RWPE2 (cell line): ENCODE measurements at regions not wholly inside any gene's neighbourhood (a gene's known extent, or its start where the extent isn't known, plus 50 kb on each side); places are given as distances from the start of the nearest gene placed in this dataset.
A peak's percentile ranks its signal among the peaks of the same experiment; 100 is the strongest.

Experiments used
- ATAC-seq: fragments of 200-7000 bp; cut with Tn5 transposase; 3 replicates; pipeline ENCODE4 v1.9.1; 2021; ENCODE audit warnings: low read depth
- DNase-seq: peaks from one replicate; pipeline ENCODE4 v3.0.0-alpha.2; 2020; ENCODE audit warnings: low spot score
- H3K27ac ChIP-seq: fragments of 450-650 bp; 2 replicates; pipeline ENCODE4 v1.5.1; 2017; ENCODE audit warnings: mild to moderate bottlenecking; ENCODE audit not compliant: poor library complexity, severe bottlenecking
- H3K27me3 ChIP-seq: fragments of 250-450 bp; sonication (Bioruptor Pico); 2 replicates; pipeline ENCODE4 v1.5.1; 2021; ENCODE audit warnings: mild to moderate bottlenecking, moderate library complexity; ENCODE audit not compliant: insufficient read depth, poor library complexity, severe bottlenecking
- H3K36me3 ChIP-seq: fragments of 250-450 bp; sonication (Bioruptor Pico); 2 replicates; pipeline ENCODE4 v1.5.1; 2020; ENCODE audit warnings: low read depth, mild to moderate bottlenecking, moderate library complexity
- H3K4me1 ChIP-seq: fragments of 250-450 bp; sonication (Bioruptor Pico); 2 replicates; pipeline ENCODE4 v1.5.1; 2021; ENCODE audit warnings: mild to moderate bottlenecking, moderate library complexity; ENCODE audit not compliant: insufficient read depth, poor library complexity, severe bottlenecking
- H3K4me3 ChIP-seq: fragments of 250-450 bp; sonication (Bioruptor Pico); 2 replicates; pipeline ENCODE4 v1.5.1; 2021; ENCODE audit warnings: mild to moderate bottlenecking, moderate library complexity; ENCODE audit not compliant: severe bottlenecking
- H3K9me3 ChIP-seq: fragments of 250-450 bp; sonication (Bioruptor Pico); 2 replicates; pipeline ENCODE4 v1.5.1; 2021; ENCODE audit warnings: mild to moderate bottlenecking, moderate library complexity; ENCODE audit not compliant: severe bottlenecking
- CTCF ChIP-seq: fragments of 450-650 bp; IDR thresholded peaks from one replicate; pipeline ENCODE4 v1.5.1; 2017; ENCODE audit warnings: mild to moderate bottlenecking, moderate library complexity; ENCODE audit not compliant: poor library complexity, severe bottlenecking

DNA sequence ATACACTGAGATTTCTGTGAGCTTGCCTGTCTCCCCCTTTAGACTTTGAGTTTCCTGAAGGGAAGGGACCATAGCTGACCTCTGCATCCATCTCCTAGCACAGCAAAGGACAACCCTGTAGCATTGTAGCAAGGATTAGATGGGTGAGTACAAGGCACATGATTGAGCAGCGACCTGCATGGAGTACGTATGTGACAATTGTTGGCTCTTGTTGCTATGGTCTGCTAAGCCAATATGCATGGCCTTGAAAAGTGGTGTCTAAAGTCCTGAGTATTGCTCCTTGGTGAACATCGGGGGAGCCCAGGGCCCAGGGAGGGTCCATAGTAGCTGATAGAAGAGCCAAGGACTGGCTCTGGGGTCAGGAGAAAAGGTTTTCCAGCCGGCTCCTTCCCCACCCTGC is 365.0 kb upstream of the CHD6 start:
- no peaks in the 10 kb centered on the region for H3K9me3 ChIP-seq
- H3K27me3 ChIP-seq, result no peaks in the 10 kb centered on the region
- ATAC-seq (no peak), DNase-seq (no peak)
- no peak overlapping the region for H3K4me3 ChIP-seq
- no peaks in the 10 kb centered on the region for H3K36me3 ChIP-seq
- H3K27ac ChIP-seq, result no peak overlapping the region
- no peaks in the 10 kb centered on the region for H3K4me1 ChIP-seq
- TF ChIP-seq CTCF, result no peak

DNA sequence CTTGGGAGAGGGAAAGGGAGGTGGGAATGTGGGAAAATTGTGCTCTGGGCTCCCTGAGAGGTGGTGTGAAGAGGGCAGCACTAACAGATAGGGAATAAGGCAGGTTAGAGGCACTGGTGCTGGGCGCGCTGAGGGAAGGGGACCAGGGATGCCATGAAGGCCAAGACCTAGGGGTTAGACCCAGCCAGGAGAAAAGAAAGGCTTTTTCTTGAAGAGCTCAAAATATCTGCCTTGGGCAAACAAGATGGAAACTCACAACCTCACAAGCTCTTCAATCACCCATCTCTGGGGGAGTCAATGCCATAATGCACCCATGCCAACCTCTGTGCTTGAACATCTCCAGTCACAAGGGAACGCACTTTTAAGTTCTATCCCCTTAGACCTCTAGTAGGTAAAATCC is 363.6 kb upstream of the CHD6 start:
- Histone ChIP-seq H3K36me3 (no peaks in the 10 kb centered on the region), H3K4me3 (no peak overlapping the region), H3K9me3 (no peaks in the 10 kb centered on the region), H3K27ac (no peak overlapping the region), H3K27me3 (no peaks in the 10 kb centered on the region), H3K4me1 (no peaks in the 10 kb centered on the region)
- DNase-seq (no peak), ATAC-seq (no peak)
- no peak for TF ChIP-seq CTCF

DNA sequence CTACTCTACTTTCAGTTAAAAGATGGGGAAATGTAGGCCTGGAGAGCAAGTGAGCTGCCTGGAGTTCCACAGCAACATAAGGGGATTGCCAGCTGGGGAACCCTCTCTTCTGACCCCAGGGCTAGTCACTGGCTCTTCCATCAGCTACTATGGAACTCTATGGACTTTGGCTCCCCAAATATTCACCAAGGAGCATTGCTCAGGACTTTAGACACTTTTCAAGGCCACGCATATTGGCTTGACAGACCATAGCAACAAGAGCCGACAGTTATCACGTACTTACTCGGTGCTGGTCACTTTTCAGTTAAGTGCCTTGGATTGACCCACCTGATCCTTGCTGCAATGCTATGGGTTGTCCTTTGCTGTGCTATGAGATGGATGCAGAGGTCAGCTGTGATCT is 360.7 kb upstream of the CHD6 start:
- ATAC-seq (no peak), DNase-seq (no peak)
- no peak overlapping the region for H3K27ac ChIP-seq
- no peak overlapping the region for H3K4me3 ChIP-seq
- no peaks in the 10 kb centered on the region for H3K27me3 ChIP-seq
- no peaks in the 10 kb centered on the region for H3K4me1 ChIP-seq
- no peaks in the 10 kb centered on the region for H3K36me3 ChIP-seq
- TF ChIP-seq CTCF, result no peak
- H3K9me3 ChIP-seq, result no peaks in the 10 kb centered on the region

- no peaks in the 10 kb centered on the region for H3K4me1 ChIP-seq
- no peaks in the 10 kb centered on the region for H3K36me3 ChIP-seq
- H3K4me3 ChIP-seq, result no peak overlapping the region
- no peak for ATAC-seq
- H3K27me3 ChIP-seq, result no peaks in the 10 kb centered on the region
- H3K9me3 ChIP-seq, result no peaks in the 10 kb centered on the region
- no peak for DNase-seq
- no peak for TF ChIP-seq CTCF
- no peak overlapping the region for H3K27ac ChIP-seq
Measured at GRCh38 chr20:41978246-41978790, 360.1 kb upstream of the CHD6 start.

- no peaks in the 10 kb centered on the region for H3K36me3 ChIP-seq
- H3K9me3 ChIP-seq, result no peaks in the 10 kb centered on the region
- no peak overlapping the region for H3K4me3 ChIP-seq
- no peaks in the 10 kb centered on the region for H3K4me1 ChIP-seq
- peak; percentile 45; the same call in 1 of the 3 replicates for ATAC-seq
- TF ChIP-seq CTCF, result no peak
- DNase-seq, result no peak
- no peaks in the 10 kb centered on the region for H3K27me3 ChIP-seq
- H3K27ac ChIP-seq, result no peak overlapping the region
Measured at GRCh38 chr20:41969656-41970055, 351.5 kb upstream of the CHD6 start.
